ENCODE measurements at regions not wholly inside any gene's neighbourhood (a gene's known extent, or its start where the extent isn't known, plus 50 kb on each side); places are given as distances from the start of the nearest gene placed in this dataset.

GRCh38 chr2:120565095-120565460 lies 170.6 kb upstream of the GLI2 start:
- TF ChIP-seq, protein P1, sequence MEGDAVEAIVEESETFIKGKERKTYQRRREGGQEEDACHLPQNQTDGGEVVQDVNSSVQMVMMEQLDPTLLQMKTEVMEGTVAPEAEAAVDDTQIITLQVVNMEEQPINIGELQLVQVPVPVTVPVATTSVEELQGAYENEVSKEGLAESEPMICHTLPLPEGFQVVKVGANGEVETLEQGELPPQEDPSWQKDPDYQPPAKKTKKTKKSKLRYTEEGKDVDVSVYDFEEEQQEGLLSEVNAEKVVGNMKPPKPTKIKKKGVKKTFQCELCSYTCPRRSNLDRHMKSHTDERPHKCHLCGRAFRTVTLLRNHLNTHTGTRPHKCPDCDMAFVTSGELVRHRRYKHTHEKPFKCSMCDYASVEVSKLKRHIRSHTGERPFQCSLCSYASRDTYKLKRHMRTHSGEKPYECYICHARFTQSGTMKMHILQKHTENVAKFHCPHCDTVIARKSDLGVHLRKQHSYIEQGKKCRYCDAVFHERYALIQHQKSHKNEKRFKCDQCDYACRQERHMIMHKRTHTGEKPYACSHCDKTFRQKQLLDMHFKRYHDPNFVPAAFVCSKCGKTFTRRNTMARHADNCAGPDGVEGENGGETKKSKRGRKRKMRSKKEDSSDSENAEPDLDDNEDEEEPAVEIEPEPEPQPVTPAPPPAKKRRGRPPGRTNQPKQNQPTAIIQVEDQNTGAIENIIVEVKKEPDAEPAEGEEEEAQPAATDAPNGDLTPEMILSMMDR (conservative IDR thresholded peaks at IDR 0.05; ENCODE audit: low read depth, low read length) = no peak
- TF ChIP-seq EZH2 (IDR thresholded peaks at IDR 0.05; ENCODE audit: borderline replicate concordance, low read depth, low read length, poor library complexity, severe bottlenecking) = no peak
